NCI-H345 treated with DMSO at 0.1 percent for 48 hours (cell line): ENCODE measurements at regions not wholly inside any gene's neighbourhood (a gene's known extent, or its start where the extent isn't known, plus 50 kb on each side); places are given as distances from the start of the nearest gene placed in this dataset.

ENCODE experiments used
- DNase-seq: peaks from one replicate; lab custom pipeline; 2025; ENCODE audit not compliant: unreplicated experiment; lab: John Stamatoyannopoulos, UW

DNA sequence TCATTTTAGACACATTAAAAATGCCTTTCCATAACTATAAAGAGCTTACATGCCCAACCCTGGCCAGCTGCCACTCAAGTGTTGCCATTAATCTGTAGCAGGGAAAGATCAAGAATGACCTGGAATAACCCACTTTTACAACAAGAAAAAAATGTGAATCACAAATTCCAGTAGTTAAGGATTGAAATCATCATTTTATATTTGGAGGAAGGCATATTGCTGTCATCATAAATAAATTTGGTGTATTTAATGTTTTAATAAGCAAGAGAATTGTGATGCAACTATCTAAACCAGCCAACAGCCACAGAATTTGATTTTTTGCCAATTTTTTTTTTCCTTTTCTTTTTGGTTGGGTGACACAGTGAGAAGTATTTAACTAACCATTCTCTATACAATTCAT is 240.0 kb upstream of the SEMA6D start:
- DNase-seq, result no peak

DNA sequence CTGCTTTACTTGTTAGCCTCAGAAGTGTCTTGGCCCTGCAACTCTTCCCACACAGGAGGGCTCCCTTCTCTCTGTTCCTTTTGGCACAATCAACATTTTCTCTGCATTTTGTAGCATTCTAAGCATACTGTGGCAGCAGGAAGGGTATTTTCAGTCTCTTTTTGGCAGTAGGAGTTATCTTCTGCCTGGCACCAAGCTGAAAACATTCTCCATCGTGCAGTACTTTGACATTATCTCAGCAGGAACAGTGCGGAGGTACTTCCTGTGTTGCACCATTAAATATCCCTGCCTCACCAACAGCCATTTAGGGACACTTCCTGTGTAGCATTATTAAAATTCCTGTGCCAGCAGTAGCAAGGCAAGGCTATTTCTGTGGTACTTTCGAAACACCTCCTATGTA is 233.2 kb upstream of the SEMA6D start:
- DNase-seq, result no peak

DNA sequence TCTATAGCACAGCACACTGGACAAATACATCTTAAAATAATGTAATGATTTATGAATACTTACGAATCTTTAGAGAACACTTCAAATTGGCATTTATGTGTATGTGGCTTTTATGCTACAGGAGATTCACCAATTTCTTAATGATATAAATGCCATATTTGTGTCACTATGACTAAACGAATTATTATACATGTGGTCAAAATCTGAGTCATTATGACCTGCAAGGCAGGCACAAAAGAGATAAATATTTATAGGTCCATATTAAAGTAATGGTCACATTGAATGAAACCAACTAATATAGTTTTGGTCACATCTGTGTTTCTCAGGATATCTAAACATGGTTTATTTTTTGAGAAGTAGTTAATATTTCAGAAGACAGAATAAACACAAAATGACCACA is 232.3 kb upstream of the SEMA6D start:
- no peak for DNase-seq

DNA sequence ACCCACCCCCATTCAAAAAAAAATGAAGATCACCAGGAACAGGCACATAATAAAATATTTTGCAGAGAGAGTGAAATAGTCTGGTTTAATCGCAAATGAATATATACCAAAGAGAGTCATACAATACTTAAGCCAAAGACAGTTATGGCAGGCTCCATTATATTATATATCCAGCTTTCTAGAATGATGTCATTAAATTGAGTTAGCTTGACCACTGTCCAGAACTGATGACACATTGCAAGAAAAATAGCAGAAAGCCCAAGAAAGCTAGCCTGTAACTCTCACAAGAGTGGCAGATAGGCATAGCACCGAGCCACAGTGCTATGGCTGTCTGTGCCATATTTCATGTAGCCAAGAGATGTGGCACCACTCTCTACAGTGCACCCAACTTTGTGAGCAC is 231.9 kb upstream of the SEMA6D start:
- no peak for DNase-seq

DNA sequence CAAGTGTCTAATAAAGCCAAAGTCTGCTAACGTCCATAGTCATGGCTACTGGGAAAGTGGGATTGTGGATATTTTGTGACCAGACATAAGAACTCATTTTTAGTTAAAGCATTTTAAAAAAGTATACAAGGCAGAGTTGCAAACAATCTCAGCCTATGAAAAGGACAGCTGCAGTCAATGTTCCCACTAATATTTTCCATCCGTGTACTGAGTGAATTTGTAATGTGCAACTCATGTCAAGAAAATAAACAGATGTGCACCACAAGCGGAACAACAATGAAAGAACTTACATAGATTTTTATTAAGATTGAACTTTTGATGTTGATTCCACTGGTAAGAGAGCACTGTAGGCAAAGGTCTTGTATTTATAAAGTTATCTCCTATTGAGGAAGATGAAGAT is 231.3 kb upstream of the SEMA6D start:
- no peak for DNase-seq

DNA sequence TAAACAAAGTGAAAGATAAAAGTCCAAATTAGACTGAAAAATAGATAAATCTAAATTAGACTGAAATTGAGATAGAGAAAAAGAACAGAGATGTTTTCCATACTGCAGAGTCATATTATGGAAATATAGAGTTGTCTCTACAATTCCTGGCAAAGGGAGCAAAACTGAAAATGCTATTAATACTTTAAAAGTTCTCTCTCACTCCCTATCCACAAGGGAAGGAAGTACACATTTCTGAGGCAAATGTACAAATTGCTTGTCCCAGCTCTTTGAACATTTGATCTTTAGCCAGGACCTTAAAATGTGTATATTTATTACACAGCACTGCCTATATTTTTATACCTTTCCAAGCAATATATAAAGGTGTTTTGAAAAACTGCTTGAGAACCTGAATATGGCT is 225.1 kb upstream of the SEMA6D start:
- no peak for DNase-seq

DNA sequence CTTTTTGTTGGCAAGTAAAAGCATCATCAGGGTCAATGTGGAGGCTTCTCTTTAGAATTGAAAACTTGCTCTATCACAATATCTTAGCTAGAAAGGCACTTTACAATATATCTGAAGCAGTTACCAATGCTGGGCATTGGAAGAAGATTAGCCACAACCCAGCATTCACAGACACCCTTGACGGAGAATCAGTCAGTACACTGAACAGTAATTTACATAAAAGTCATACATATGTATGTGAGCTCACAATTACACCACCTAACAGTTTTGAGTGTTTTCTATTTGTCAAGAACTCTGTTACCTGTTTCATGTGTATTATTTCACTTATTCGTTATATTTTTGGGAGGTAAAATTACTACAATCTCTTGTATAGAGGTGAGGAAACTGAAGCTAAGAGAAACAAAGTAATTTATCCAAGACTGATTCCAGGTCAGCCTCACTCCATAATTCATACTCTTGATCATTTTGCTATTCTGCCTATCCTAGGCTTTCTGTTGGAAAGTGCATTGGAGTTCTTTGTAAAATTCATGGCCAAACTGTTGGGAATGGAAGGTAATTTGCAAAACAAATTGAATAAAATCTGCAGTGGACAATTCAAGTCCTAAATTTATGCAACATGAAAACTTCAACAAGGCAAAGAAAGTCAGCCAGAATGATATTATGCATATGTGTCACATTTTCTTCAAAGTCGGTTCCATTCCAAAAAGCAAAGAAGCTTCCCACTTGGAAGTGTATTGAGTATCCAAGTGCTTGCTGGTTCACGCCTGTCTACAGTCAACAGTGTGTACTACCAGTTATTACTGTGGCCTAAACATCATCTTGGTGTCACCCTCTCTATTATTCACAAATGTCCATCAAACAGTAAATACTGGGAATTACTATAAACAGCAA is 223.7 kb upstream of the SEMA6D start:
- DNase-seq, result no peak

DNA sequence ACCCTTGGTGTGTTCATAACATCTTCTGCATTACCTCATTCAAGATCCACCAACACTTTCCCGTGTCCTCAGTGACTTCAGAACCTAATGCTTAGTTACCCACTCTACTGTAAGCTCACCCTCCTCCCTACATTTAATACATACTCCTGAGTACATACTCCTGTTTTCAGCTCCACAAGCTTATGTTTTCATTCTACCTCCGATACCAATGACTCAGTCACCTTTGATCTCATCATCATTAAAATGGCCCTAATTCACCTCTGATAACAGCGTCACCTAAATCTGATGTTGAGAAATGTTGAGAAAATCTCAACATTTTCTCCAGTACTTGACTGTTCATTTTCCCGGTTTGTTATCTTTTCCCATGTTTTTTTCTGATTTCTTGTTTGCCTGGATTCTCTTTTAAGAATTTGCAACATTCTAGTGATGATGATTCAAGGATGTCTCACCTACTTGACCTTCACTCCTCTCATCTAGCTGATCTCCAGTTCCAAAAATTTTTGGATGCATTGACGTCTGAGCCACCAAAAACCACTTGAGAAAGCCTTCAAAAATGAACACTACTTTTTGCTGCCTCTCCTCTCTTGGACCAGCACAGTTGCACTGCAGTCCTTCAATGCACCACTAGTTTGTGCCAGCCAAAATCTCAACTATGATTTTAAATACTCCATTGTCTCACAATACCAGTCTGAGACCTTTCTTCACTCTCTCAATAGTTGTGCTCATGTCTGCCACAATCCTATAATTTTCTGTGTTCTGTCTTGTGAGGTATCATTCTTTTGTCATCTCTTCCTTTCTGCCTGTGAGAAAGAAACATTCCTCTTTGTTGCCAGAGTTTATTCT is 220.7 kb upstream of the SEMA6D start:
- DNase-seq, result no peak

DNA sequence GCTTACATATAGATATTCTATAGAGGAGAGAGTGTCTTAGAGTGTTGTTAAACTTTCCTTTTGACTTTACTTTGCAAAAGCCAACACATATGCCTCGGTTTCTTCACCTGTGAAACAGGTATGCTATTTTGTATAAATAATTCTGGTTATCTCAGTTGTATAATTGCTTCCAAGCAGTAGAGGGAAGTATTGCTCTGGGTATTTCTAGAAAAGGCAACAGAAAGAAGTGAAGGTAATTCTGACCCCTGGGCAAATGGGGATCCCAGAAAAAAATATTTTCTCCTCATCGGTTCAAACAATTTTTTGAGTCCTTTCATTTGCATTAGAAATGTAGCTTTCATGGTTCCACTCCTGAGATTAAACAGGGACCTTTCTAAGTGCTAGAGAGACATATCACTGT is 216.5 kb upstream of the SEMA6D start:
- no peak for DNase-seq

DNA sequence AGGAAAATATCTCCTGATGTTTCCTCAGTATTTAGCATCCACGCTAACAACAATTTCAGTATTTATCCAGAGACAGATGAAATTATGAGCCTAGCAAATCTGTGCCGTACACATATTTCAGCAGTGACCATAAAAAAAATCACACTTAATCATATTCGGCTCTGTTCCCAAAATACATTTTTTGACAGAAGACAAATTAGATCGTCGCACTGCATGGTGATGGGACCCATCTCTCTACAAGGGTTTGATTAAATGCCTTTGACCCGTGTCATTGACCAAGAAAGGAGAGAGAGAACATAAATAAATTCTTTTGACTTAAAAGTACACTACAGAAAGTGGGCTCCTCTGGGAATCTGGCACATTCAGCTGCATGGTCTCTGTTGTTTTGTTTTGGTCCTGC is 215.3 kb upstream of the SEMA6D start:
- no peak for DNase-seq

DNA sequence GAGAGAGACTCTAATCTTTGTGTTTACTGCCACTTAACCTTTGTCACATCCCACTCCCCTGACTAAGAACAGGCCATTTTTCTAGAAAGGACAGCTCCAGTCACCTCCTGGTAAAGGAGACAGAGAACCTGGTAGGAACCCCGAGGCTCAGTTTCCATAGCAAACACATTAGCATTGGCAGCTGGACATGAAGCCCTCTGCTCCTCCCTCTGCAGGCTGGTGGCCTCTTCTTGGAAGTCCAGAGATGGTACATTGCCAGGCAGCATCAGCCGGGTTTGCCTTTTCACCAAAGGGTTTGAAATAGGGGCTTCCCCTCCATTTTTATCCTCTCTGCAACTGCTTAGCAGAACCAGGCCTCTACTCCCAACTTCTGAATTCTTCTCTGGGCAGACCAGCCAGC is 213.4 kb upstream of the SEMA6D start:
- DNase-seq, result no peak

DNA sequence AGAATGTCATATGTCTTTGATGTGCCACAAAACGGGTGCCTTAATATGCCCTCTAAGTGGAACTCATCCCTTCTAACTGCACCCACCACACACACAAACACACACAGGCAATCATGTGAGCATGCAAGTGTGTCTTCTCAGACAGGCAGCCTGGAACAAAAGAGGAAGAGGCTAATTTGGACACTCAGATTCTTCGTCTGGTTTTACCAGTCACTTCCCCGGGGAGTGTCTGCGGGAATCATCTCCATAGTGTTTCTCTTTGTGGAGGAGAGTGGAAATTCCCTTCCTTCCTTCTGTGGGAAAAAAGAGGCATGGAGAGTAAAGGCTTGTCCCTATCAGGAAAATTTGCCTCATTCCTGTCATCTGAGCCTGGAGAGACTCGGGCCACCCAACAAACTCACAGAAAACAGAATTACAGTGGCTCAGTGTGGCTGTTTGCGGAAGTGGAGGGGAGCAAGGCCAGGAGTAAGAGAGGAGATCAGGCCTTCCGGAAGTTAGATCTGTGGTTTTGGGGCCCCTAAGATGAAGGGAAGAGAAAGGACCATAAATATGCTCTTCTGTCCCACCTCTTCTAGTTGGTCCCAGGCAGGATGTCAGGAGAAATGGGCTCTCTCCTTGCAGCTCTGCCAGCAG is 212.6 kb upstream of the SEMA6D start:
- DNase-seq, result no peak

DNA sequence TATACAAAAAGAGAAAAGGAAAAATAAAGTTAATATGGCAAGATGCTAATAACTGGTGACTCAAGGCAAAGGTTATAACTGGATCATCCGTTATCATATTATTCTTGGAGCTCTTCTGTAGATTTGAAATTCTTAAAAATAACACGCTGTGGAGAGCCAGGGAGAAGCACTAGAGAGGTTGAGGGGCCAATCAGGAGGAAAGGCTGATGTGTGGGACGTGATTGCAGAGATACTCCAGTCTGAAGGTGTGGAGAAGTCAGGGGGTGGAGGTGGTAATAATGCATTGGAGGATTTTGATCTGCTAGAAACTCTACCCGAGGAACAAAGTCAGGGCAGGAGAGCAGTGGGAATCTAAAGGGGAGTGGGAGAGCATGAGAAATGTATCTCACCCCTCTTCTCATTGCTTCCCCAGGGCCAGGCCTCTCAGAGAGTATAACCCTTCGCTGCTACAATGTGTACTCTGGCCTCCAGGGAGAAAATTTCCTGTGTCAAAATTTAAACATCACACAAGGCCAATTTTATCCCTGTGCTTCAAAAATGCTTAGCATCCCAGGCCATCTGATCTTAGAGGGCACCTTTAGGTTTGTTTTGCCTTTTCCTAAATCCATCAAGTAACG is 211.5 kb upstream of the SEMA6D start:
- no peak for DNase-seq

DNA sequence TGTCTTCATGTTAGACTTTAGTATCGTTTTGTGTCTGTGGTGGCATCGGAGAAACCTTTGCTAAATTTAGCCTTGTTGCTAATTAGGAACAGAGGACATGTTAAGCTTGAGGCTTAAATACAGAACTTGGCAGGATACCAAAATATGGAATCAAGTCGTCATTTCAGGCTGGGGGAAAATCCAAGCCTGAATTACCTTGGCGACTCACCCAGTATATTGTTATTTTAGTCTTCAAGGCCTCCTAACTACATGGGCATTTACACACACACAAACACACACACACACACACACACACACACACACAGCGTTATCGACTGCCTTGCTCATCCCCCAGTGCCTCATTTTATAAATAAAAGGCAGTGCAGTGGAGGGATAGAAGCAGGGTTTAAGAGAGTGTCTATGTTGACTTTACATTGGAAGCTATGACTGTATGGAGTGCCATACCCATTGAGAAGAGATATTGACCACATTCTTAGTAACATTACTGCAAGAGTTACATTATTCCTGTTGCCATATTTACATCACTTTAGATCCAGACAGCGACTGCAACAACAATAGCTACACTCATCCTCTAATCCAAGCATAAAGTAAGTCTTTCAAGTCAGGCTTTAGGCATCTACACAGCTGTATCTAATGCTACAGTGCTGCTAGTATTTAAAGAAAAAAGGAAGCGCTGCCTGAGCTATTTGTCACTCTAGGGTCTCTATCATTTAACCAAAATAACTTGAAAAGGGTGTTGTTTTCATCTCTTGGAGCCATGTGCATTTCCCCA is 210.8 kb upstream of the SEMA6D start:
- DNase-seq, result peak; percentile 67

DNA sequence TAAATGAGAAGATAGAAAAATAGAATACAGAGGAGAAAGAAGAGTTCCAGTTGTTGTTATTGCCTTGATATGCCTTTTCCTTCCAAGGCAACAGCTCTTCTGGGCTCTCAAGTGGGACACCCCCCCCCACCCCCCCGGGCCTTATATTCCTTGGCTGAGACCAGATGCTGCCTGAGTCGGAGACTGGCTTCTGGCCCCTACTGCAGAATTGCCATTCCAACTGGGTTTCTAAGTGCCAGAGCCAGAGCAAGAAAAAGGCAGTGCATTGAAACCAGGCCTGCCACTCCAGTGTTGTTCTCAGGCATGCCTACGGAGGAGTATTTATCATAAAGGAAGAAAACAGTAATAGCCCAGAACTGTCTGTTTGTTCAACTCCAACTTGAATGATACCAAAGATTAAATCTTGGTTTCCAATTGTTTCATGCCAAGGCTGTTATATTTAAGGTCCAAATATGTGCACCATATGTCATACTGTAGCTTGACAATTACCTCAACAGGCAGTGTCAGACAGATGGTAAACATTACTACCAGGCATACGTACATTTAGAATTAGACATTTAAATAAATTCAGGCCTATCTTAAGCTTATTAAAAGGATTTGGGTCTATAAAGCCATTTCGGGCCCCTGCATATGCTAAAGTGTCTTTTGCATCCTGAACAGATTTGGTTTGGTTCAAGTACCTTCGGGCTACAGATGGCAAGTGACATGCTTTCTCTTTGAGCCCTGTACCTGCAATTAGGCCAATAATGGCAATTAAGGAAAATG is 209.9 kb upstream of the SEMA6D start:
- no peak for DNase-seq

DNA sequence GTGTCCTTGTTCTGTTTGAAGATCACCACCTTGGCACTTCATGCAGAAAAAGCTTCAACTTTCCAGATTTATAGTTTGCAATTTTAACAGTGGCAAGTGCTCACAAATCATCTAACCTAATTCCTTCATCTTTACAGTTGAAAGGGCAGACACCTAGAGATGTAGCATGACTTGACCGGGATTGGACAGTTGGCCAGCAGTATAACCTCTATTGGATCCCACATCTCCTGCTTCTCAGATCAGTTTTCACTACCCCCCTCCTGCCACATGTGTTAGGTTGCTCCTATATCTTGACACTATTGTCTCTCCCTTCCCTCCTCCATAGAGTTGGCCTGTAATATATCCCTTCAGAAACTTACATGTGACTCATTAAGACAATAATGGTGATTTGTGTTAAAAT is 206.0 kb upstream of the SEMA6D start:
- DNase-seq, result no peak

DNA sequence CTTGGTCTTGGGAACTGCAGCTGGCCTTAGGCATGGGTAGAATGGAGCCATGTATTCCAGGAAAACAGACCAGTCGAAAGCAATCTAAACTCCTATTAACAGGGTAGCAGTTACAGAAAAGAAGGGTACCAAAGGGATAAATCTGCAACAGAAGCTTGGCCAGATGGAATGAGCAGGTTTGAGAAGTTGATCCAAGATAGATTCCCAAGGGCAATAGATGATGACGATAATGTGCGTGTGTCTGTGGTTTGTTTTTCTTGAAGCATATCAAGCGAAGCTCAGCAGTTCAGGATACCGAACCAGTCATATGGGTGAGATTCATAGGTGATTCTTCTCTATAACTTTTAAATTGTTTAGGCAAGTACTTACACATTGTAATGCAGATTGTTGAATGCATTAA is 203.8 kb upstream of the SEMA6D start:
- DNase-seq, result no peak

DNA sequence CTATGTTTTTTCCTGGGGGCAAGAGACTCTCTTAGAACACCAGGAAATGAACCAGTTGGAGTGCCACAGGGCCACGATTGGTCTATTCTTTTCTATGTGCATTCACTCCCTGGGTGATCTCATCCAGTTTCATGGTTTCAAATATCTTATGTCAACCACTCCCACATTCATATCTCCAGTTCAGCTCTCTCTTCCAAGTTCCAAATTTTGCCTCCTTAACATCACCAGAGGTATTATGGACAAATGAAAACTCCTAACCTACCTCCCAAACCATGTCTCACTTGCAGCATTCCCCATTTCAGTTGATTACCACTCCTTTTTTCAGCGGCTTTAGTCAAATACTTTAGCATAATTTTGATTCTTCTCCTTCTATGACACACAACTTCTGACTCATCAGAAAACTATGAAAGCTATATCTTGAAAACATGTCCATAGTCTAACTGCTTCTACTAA is 203.1 kb upstream of the SEMA6D start:
- DNase-seq, result no peak

DNA sequence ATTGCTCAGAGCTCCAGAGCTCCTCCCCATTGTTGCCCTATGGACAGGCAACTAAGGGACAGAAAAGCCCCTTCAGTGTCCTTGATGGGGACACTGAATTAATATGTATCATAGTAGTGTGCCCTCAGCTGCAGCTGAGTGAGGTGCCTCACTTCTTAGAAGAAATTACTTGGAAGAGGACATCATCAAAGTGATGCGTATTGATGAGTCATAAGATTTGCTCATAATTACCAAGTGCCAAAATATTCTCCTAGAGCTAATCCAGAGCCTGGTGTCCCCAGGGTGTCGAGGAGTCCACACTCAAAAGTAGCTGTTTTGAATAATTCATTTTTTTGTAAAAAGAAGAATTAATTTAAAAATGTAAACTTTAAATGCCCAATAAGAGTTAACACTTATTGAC is 200.7 kb upstream of the SEMA6D start:
- no peak for DNase-seq

DNA sequence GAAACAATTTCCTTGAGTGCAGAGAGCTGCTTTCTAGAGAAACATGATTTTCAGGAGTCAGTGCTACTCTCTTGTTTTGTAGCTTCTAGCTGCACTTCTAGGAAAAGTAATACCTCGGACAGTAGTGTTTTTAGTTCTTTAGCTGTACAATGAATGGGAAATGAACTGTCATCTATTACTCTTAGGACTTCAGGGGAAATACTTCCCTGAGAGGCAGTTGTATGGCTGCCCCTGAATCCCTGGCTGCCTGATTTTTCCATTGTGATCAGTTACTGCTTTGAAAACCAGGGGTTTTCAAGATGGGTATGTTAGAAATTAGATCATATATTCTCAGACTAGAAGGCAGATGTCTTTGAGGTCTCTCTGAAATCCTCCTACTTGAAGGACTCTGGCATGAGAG is 200.3 kb upstream of the SEMA6D start:
- no peak for DNase-seq
